HCT116 (cell line): ENCODE measurements at regions not wholly inside any gene's neighbourhood (a gene's known extent, or its start where the extent isn't known, plus 50 kb on each side); places are given as distances from the start of the nearest gene placed in this dataset.

Experiments
- ATAC-seq: fragments of 200-7000 bp; cut with Tn5 transposase; 2 replicates; pipeline ENCODE4 v1.9.1; 2020; ENCODE audit warnings: mild to moderate bottlenecking, moderate library complexity
- BruUV-seq: library from RNA; stranded (reverse); fragments of 400-500 nt; replicated peaks from 2 replicates; lab custom pipeline; 2021; lab: Mats Ljungman, UMichigan
- CTCF ChIA-PET: fragments of 300-600 bp; sonication (Branson Sonifier 250); formaldehyde crosslinking; loops from one replicate; lab custom pipeline; 2021; ENCODE audit warnings: antibody characterized with exemption; lab: Charles Lee
- POLR2A ChIA-PET: fragments of 300-600, 350-600 bp; sonication (Branson Sonifier 250); formaldehyde crosslinking; loops from one replicate; lab custom pipeline; 2021; ENCODE audit warnings: antibody characterized with exemption; lab: Charles Lee
- RAD21 ChIA-PET, 2 experiments: fragments of 300-600 bp; sonication (Branson Sonifier 250); formaldehyde crosslinking; loops; one replicate each; lab custom pipeline; 2023; ENCODE audit warnings: low total read pairs in 2 of 2; ENCODE audit not compliant: uncharacterized antibody in 2 of 2, unreplicated experiment in 2 of 2, low non-redundant PET in 1 of 2; lab: Charles Lee
- DNase-seq: peaks from one replicate; pipeline ENCODE4 v3.0.0-alpha.2; 2010; ENCODE audit warnings: low read depth, low spot score
- H2AFZ ChIP-seq: fragments of 200-600 bp; shearing (Covaris generic), sonication (generic); 2 replicates; pipeline ENCODE4 v1.6.1; 2017; ENCODE audit warnings: low read depth, mixed run types, mixed read lengths, antibody characterized with exemption, low read length; ENCODE audit not compliant: poor library complexity, severe bottlenecking
- H3K27ac ChIP-seq: 2 replicates; pipeline ENCODE4 v1.5.1; 2012; ENCODE audit warnings: low read depth, low read length
- H3K27me3 ChIP-seq: fragments of 200-600 bp; sonication (generic); 2 replicates; pipeline ENCODE4 v1.6.1; 2016; ENCODE audit warnings: mixed run types, low read length, mixed read lengths; ENCODE audit not compliant: insufficient read depth
- H3K36me3 ChIP-seq, 2 experiments: fragments of 200-500 bp in 1 of 2; fragments of 200-600 bp in 1 of 2; sonication (Bioruptor generic) in 1 of 2; sonication (generic) in 1 of 2; 2 replicates each; pipeline versions ENCODE4 v1.5.1 to v1.6.1; 2014 to 2016; ENCODE audit warnings: low read length in 2 of 2, inconsistent platforms in 1 of 2, mixed read lengths in 1 of 2, mixed run types in 1 of 2; ENCODE audit not compliant: insufficient read depth in 2 of 2, control insufficient read depth in 1 of 2
- H3K4me1 ChIP-seq, 2 experiments: fragments of 200-600 bp in 1 of 2; sonication (generic) in 1 of 2; 2 replicates each; pipeline versions ENCODE4 v1.5.1 to v1.6.1; 2012 to 2017; ENCODE audit warnings: low read length in 2 of 2, inconsistent platforms in 1 of 2, mild to moderate bottlenecking in 1 of 2, mixed read lengths in 1 of 2, mixed run types in 1 of 2, moderate library complexity in 1 of 2; ENCODE audit not compliant: insufficient read depth in 2 of 2, control insufficient read depth in 1 of 2
- H3K4me2 ChIP-seq: fragments of 200-600 bp; sonication (generic); 2 replicates; pipeline ENCODE4 v1.6.1; 2017; ENCODE audit warnings: mixed run types, low read length, mixed read lengths
- H3K4me3 ChIP-seq, 2 experiments: fragments of 200-600 bp in 1 of 2; sonication (generic) in 1 of 2; replicated peaks in 1 of 2; 2 replicates each; pipeline ENCODE4 v1.5.1; 2011 to 2016; ENCODE audit warnings: low read length in 2 of 2, control low read depth in 1 of 2, low read depth in 1 of 2, mild to moderate bottlenecking in 1 of 2, mixed read lengths in 1 of 2, mixed run types in 1 of 2
- H3K79me2 ChIP-seq: fragments of 200-600 bp; sonication (generic); 2 replicates; pipeline ENCODE4 v1.6.1; 2017; ENCODE audit warnings: mild to moderate bottlenecking, mixed run types, low read length, moderate library complexity, mixed read lengths; ENCODE audit not compliant: insufficient read depth
- H3K9ac ChIP-seq: fragments of 200-600 bp; sonication (generic); 2 replicates; pipeline ENCODE4 v1.6.1; 2016; ENCODE audit warnings: low read length, mixed read lengths
- H3K9me2 ChIP-seq: fragments of 200-600 bp; sonication (generic), shearing (Covaris generic); 2 replicates; pipeline ENCODE4 v1.6.1; 2017; ENCODE audit warnings: mixed run types, mild to moderate bottlenecking, moderate library complexity; ENCODE audit not compliant: insufficient read depth
- H3K9me3 ChIP-seq, 2 experiments: fragments of 200-500 bp in 1 of 2; fragments of 200-600 bp in 1 of 2; sonication (Bioruptor generic) in 1 of 2; sonication (generic) in 1 of 2; 2 replicates each; pipeline ENCODE4 v1.6.1; 2014 to 2017; ENCODE audit warnings: low read length in 2 of 2, mixed read lengths in 2 of 2, inconsistent platforms in 1 of 2, low read depth in 1 of 2, mild to moderate bottlenecking in 1 of 2, mixed run types in 1 of 2, moderate library complexity in 1 of 2; ENCODE audit not compliant: control insufficient read depth in 1 of 2, insufficient read depth in 1 of 2
- H4K20me1 ChIP-seq: fragments of 200-600 bp; sonication (generic), shearing (Covaris generic); 2 replicates; pipeline ENCODE4 v1.6.1; 2017; ENCODE audit warnings: mixed run types, mild to moderate bottlenecking, moderate library complexity; ENCODE audit not compliant: insufficient read depth
- EGR1 ChIP-seq: IDR thresholded peaks from 2 replicates; pipeline ENCODE4 v1.6.1; 2012; ENCODE audit warnings: low read depth
- POLR2A ChIP-seq: IDR thresholded peaks from 2 replicates; pipeline ENCODE4 v1.7.0; 2011; ENCODE audit warnings: borderline replicate concordance; ENCODE audit not compliant: insufficient read depth, insufficient read length; ENCODE audit errors: extremely low read depth
- REST ChIP-seq: IDR thresholded peaks from 2 replicates; pipeline ENCODE4 v1.6.1; 2012; ENCODE audit warnings: low read depth
- SIN3A ChIP-seq: IDR thresholded peaks from 2 replicates; pipeline ENCODE4 v1.6.1; 2012; ENCODE audit warnings: low read depth
- SRF ChIP-seq: IDR thresholded peaks from 2 replicates; pipeline ENCODE4 v1.6.1; 2012; ENCODE audit warnings: low read depth
- YY1 ChIP-seq: IDR thresholded peaks from 2 replicates; pipeline ENCODE4 v1.6.1; 2011; ENCODE audit warnings: low read length, low read depth, moderate library complexity, mild to moderate bottlenecking; ENCODE audit not compliant: insufficient replicate concordance; ENCODE audit errors: extremely low read depth
- ZBTB33 ChIP-seq: IDR thresholded peaks from 2 replicates; pipeline ENCODE4 v1.6.1; 2011; ENCODE audit warnings: mild to moderate bottlenecking, low read length, moderate library complexity; ENCODE audit not compliant: insufficient replicate concordance; ENCODE audit errors: extremely low read depth
- ZFX ChIP-seq: fragments of 450-650 bp; IDR thresholded peaks from 2 replicates; pipeline ENCODE4 v1.6.1; 2017
- ZNF274 ChIP-seq: fragments of 200-500 bp; sonication (Bioruptor generic); IDR thresholded peaks from 2 replicates; pipeline ENCODE4 v1.6.1; 2014; ENCODE audit warnings: mild to moderate bottlenecking, low read depth, low read length, inconsistent platforms
- intact Hi-C: fragments of 100-400 bp; cut with micrococcal nuclease; formaldehyde crosslinking; loops from 2 replicates; pipeline ENCODE4 v1.10.0; 2022
- TF ChIP-seq, protein P1 (sequence below): IDR thresholded peaks from 2 replicates; pipeline ENCODE4 v1.6.1; 2012

DNA sequence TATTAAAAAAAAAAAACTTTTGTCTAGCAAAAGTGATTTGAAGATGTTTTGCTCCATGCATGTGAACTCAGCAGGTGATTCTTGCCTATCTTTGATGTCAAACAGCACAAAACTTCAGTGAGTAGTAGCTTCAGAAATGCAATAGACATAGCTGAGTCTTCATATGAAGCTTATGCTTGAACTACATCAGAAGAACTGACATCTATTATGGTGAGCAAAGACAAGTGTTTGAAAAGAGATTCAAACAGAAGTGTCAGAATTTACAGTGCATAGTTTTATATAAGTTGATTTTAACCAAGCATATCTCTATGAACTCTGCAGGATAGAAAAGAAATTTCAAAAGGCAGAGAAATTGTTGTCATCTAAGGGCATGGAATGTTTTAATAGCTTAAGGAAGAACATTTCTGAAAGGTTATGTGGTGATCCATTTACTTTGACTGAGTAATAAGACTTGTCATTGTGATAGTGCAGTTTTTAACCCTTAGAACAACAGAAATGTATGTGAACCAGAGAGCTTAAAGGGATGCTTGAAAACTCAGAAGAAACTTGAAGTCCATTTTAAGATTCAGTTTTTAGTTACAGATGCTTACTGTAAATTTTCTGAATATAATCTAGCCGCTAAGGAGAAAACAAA is 351.4 kb downstream of the MDFIC start:
- H3K27me3 ChIP-seq = no peaks in the 10 kb centered on the region
- no peak overlapping the region for H2AFZ ChIP-seq
- no peaks in the 10 kb centered on the region for H4K20me1 ChIP-seq
- no TSS peak for BruUV-seq
- no peak overlapping the region for H3K27ac ChIP-seq
- ChIA-PET CTCF (no interaction called here), RAD21 (no interaction called here), POLR2A (no interaction called here)
- TF ChIP-seq EGR1 = no peak
- TF ChIP-seq, protein P1, sequence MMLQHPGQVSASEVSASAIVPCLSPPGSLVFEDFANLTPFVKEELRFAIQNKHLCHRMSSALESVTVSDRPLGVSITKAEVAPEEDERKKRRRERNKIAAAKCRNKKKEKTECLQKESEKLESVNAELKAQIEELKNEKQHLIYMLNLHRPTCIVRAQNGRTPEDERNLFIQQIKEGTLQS = no peak
- TF ChIP-seq REST = no peak
- TF ChIP-seq ZNF274 = no peak
- TF ChIP-seq YY1 = no peak
- TF ChIP-seq ZBTB33 = no peak
- no peak for TF ChIP-seq POLR2A
- TF ChIP-seq SIN3A = no peak
- no peak for TF ChIP-seq SRF
- no peak for TF ChIP-seq ZFX
- ATAC-seq (no peak), DNase-seq (no peak)
- no peak overlapping the region for H3K4me2 ChIP-seq
- H3K4me1 ChIP-seq = no peaks in the 10 kb centered on the region
- H3K9me3 ChIP-seq = no peaks in the 10 kb centered on the region
- H3K9ac ChIP-seq = no peak overlapping the region
- intact Hi-C loops = no loop called here
- H3K9me2 ChIP-seq = no peaks in the 10 kb centered on the region
- H3K36me3 ChIP-seq = no peaks in the 10 kb centered on the region
- no peak overlapping the region for H3K4me3 ChIP-seq
- H3K79me2 ChIP-seq = no peaks in the 10 kb centered on the region
